HL-60 (cell line): ENCODE measurements at regions not wholly inside any gene's neighbourhood (a gene's known extent, or its start where the extent isn't known, plus 50 kb on each side); places are given as distances from the start of the nearest gene placed in this dataset.

Experiments
- CTCF ChIP-seq: IDR thresholded peaks from one replicate; pipeline ENCODE4 v1.5.1; 2011; ENCODE audit warnings: low read length, control low read depth, inconsistent platforms; ENCODE audit not compliant: insufficient read depth
- REST ChIP-seq: IDR thresholded peaks from 2 replicates; pipeline ENCODE4 v1.6.1; 2012; ENCODE audit warnings: low read depth; ENCODE audit not compliant: insufficient replicate concordance

- TF ChIP-seq CTCF (no peak), REST (no peak)
Measured at GRCh38 chr5:153888781-153889180, 149.9 kb downstream of the FAM114A2 start.
